HG03575 (cell line): ENCODE measurements at regions not wholly inside any gene's neighbourhood (a gene's known extent, or its start where the extent isn't known, plus 50 kb on each side); places are given as distances from the start of the nearest gene placed in this dataset.

Experiments
- ATAC-seq: cut with Tn5 transposase; IDR thresholded peaks from one replicate; pipeline ENCODE4 v1.9.1; 2021; ENCODE audit not compliant: unreplicated experiment, insufficient number of reproducible peaks, low FRiP score; ENCODE audit errors: extremely low read depth

GRCh38 chr10:123556736-123557135 lies 109.4 kb upstream of the GPR26 start:
- ATAC-seq = no peak

GRCh38 chr10:123557366-123558108 lies 108.6 kb upstream of the GPR26 start:
- no peak for ATAC-seq

GRCh38 chr10:123558651-123559050 lies 107.5 kb upstream of the GPR26 start:
- no peak for ATAC-seq

GRCh38 chr10:123559066-123559822 lies 106.9 kb upstream of the GPR26 start:
- no peak for ATAC-seq

- no peak for ATAC-seq
Measured at GRCh38 chr10:123559823-123560092, 106.4 kb upstream of the GPR26 start.

- ATAC-seq = no peak
Measured at GRCh38 chr10:123560301-123561140, 105.6 kb upstream of the GPR26 start.

GRCh38 chr10:123561141-123561440 lies 105.1 kb upstream of the GPR26 start:
- no peak for ATAC-seq

GRCh38 chr10:123562387-123562786 lies 103.8 kb upstream of the GPR26 start:
- ATAC-seq = no peak

- ATAC-seq = no peak
Measured at GRCh38 chr10:123562811-123563580, 103.2 kb upstream of the GPR26 start.

GRCh38 chr10:123563581-123563855 lies 102.6 kb upstream of the GPR26 start:
- ATAC-seq = no peak

- ATAC-seq = no peak
Measured at GRCh38 chr10:123563994-123564393, 102.2 kb upstream of the GPR26 start.

GRCh38 chr10:123564631-123565030 lies 101.5 kb upstream of the GPR26 start:
- ATAC-seq = no peak

GRCh38 chr10:123565691-123566660 lies 100.2 kb upstream of the GPR26 start:
- ATAC-seq = no peak

GRCh38 chr10:123567984-123568739 lies 98.0 kb upstream of the GPR26 start:
- ATAC-seq = no peak

- no peak for ATAC-seq
Measured at GRCh38 chr10:123568751-123569150, 97.4 kb upstream of the GPR26 start.

- ATAC-seq = no peak
Measured at GRCh38 chr10:123569436-123570035, 96.6 kb upstream of the GPR26 start.

GRCh38 chr10:123570051-123570897 lies 95.9 kb upstream of the GPR26 start:
- no peak for ATAC-seq
